Memory B cell (primary cell): ENCODE measurements at regions not wholly inside any gene's neighbourhood (a gene's known extent, or its start where the extent isn't known, plus 50 kb on each side); places are given as distances from the start of the nearest gene placed in this dataset.
"Not testable (repeated sequence)": the region's sequence is repeated elsewhere in the genome, so short reads cannot be mapped to it uniquely, and the experiment has no call there.

Experiments used
- ATAC-seq: fragments of 150-1000 bp; cut with Tn5 transposase; 2 replicates; pipeline ENCODE4 v1.10.0; 2021; ENCODE audit warnings: low read depth, mild to moderate bottlenecking, moderate library complexity
- DNase-seq, 2 donors: peaks; one replicate each; pipeline ENCODE4 v3.0.0; 2022; ENCODE audit warnings: low spot score in 2 of 2
- H3K27ac Mint-ChIP-seq: one replicate; pipeline ENCODE4 v1.8.0; 2022; ENCODE audit warnings: mild to moderate bottlenecking, moderate library complexity, mixed read lengths
- H3K27me3 Mint-ChIP-seq: one replicate; pipeline ENCODE4 v1.8.0; 2022; ENCODE audit warnings: mixed read lengths
- H3K36me3 Mint-ChIP-seq: one replicate; pipeline ENCODE4 v1.8.0; 2022; ENCODE audit warnings: mild to moderate bottlenecking, mixed read lengths
- H3K4me1 Mint-ChIP-seq: one replicate; pipeline ENCODE4 v1.8.0; 2022; ENCODE audit warnings: mixed read lengths
- H3K4me3 Mint-ChIP-seq: one replicate; pipeline ENCODE4 v1.8.0; 2022; ENCODE audit warnings: mild to moderate bottlenecking, moderate library complexity, mixed read lengths
- H3K9me3 Mint-ChIP-seq: one replicate; pipeline ENCODE4 v1.8.0; 2022; ENCODE audit warnings: mixed read lengths

GRCh38 chr15:95152741-95153140 is 921.4 kb downstream of the MCTP2 start:
- Mint-ChIP-seq H3K4me1 (no peaks in the 10 kb centered on the region), H3K9me3 (peaks cover 15% of the 10 kb centered on the region), H3K27ac (no peak overlapping the region), H3K36me3 (no peaks in the 10 kb centered on the region), H3K4me3 (no peak overlapping the region), H3K27me3 (no peaks in the 10 kb centered on the region)
- DNase-seq (no peak), ATAC-seq (no peak)

GRCh38 chr15:95153201-95153600 is 921.8 kb downstream of the MCTP2 start:
- not testable (repeated sequence) for H3K27ac Mint-ChIP-seq, ATAC-seq, H3K27me3 Mint-ChIP-seq, H3K4me3 Mint-ChIP-seq, H3K36me3 Mint-ChIP-seq, H3K4me1 Mint-ChIP-seq, DNase-seq
- H3K9me3 Mint-ChIP-seq: peaks cover 15% of the 10 kb centered on the region

- H3K4me1 Mint-ChIP-seq: no peaks in the 10 kb centered on the region
- no peak for DNase-seq
- peaks cover 11% of the 10 kb centered on the region for H3K9me3 Mint-ChIP-seq
- H3K36me3 Mint-ChIP-seq: no peaks in the 10 kb centered on the region
- H3K4me3 Mint-ChIP-seq: no peak overlapping the region
- no peak for ATAC-seq
- H3K27ac Mint-ChIP-seq: no peak overlapping the region
- H3K27me3 Mint-ChIP-seq: no peaks in the 10 kb centered on the region
Observed at GRCh38 chr15:95160316-95160715, 929.0 kb downstream of the MCTP2 start.

GRCh38 chr15:95162069-95162468 is 930.7 kb downstream of the MCTP2 start:
- DNase-seq: no peak
- no peak overlapping the region for H3K4me3 Mint-ChIP-seq

GRCh38 chr15:95162531-95162930 is 931.2 kb downstream of the MCTP2 start:
- Mint-ChIP-seq H3K36me3 (no peaks in the 10 kb centered on the region), H3K27me3 (no peaks in the 10 kb centered on the region), H3K4me1 (no peaks in the 10 kb centered on the region), H3K4me3 (no peak overlapping the region), H3K27ac (no peak overlapping the region), H3K9me3 (peaks cover 9% of the 10 kb centered on the region)
- ATAC-seq (no peak), DNase-seq (no peak)

More at GRCh38 chr15:95162069-95162468, 930.7 kb downstream of the MCTP2 start:
- Mint-ChIP-seq H3K9me3 (peaks cover 9% of the 10 kb centered on the region), H3K4me1 (no peaks in the 10 kb centered on the region), H3K27me3 (no peaks in the 10 kb centered on the region), H3K27ac (no peak overlapping the region), H3K36me3 (no peaks in the 10 kb centered on the region)
- ATAC-seq: no peak

- Mint-ChIP-seq H3K4me1 (no peaks in the 10 kb centered on the region), H3K9me3 (peaks cover 9% of the 10 kb centered on the region), H3K4me3 (no peak overlapping the region), H3K27me3 (no peaks in the 10 kb centered on the region), H3K27ac (no peak overlapping the region), H3K36me3 (no peaks in the 10 kb centered on the region)
- DNase-seq: no peak
- ATAC-seq: no peak
Observed at GRCh38 chr15:95162967-95163531, 931.7 kb downstream of the MCTP2 start.

GRCh38 chr15:95168152-95168551 is 936.8 kb downstream of the MCTP2 start:
- Mint-ChIP-seq H3K27me3 (no peaks in the 10 kb centered on the region), H3K4me1 (no peaks in the 10 kb centered on the region), H3K36me3 (no peaks in the 10 kb centered on the region), H3K4me3 (no peak overlapping the region), H3K27ac (no peak overlapping the region), H3K9me3 (peaks cover 9% of the 10 kb centered on the region)
- DNase-seq: no peak
- no peak for ATAC-seq

- H3K36me3 Mint-ChIP-seq: no peaks in the 10 kb centered on the region
- ATAC-seq: no peak
- H3K9me3 Mint-ChIP-seq: peaks cover 6% of the 10 kb centered on the region
Observed at GRCh38 chr15:95168951-95169431, 937.6 kb downstream of the MCTP2 start.

GRCh38 chr15:95169541-95170459 is 938.4 kb downstream of the MCTP2 start:
- Mint-ChIP-seq H3K9me3 (peaks cover 6% of the 10 kb centered on the region), H3K4me3 (no peak overlapping the region), H3K27ac (no peak overlapping the region), H3K36me3 (no peaks in the 10 kb centered on the region), H3K4me1 (no peaks in the 10 kb centered on the region), H3K27me3 (no peaks in the 10 kb centered on the region)
- ATAC-seq (no peak), DNase-seq (no peak)

More at GRCh38 chr15:95168951-95169431, 937.6 kb downstream of the MCTP2 start:
- H3K4me1 Mint-ChIP-seq: no peaks in the 10 kb centered on the region
- H3K27me3 Mint-ChIP-seq: no peaks in the 10 kb centered on the region
- DNase-seq: no peak
- H3K27ac Mint-ChIP-seq: no peak overlapping the region
- no peak overlapping the region for H3K4me3 Mint-ChIP-seq

- Mint-ChIP-seq H3K4me3 (no peak overlapping the region), H3K9me3 (peaks cover 5% of the 10 kb centered on the region), H3K36me3 (no peaks in the 10 kb centered on the region), H3K27me3 (no peaks in the 10 kb centered on the region), H3K27ac (no peak overlapping the region), H3K4me1 (no peaks in the 10 kb centered on the region)
- DNase-seq: no peak
- no peak for ATAC-seq
Observed at GRCh38 chr15:95170561-95171380, 939.4 kb downstream of the MCTP2 start.

- H3K36me3 Mint-ChIP-seq: no peaks in the 10 kb centered on the region
- no peaks in the 10 kb centered on the region for H3K27me3 Mint-ChIP-seq
- H3K4me3 Mint-ChIP-seq: no peak overlapping the region
- no peak for ATAC-seq
- peaks cover 5% of the 10 kb centered on the region for H3K9me3 Mint-ChIP-seq
- H3K27ac Mint-ChIP-seq: no peak overlapping the region
- H3K4me1 Mint-ChIP-seq: no peaks in the 10 kb centered on the region
- DNase-seq: no peak
Observed at GRCh38 chr15:95171564-95171963, 940.2 kb downstream of the MCTP2 start.

- ATAC-seq: no peak
- Mint-ChIP-seq H3K27ac (no peak overlapping the region), H3K36me3 (no peaks in the 10 kb centered on the region), H3K4me1 (no peaks in the 10 kb centered on the region), H3K4me3 (no peak overlapping the region), H3K9me3 (peaks cover 1% of the 10 kb centered on the region), H3K27me3 (no peaks in the 10 kb centered on the region)
- no peak for DNase-seq
Observed at GRCh38 chr15:95174301-95175259, 943.2 kb downstream of the MCTP2 start.
